ENCODE measurements at regions not wholly inside any gene's neighbourhood (a gene's known extent, or its start where the extent isn't known, plus 50 kb on each side); places are given as distances from the start of the nearest gene placed in this dataset.

- TF ChIP-seq POLR2AphosphoS5 (IDR thresholded peaks at IDR 0.05), result no peak
- DNase-seq, result no peak
- no peaks in the 10 kb centered on the region for H3K9me3 ChIP-seq
- H3K27ac ChIP-seq, result no peak overlapping the region
- H3K36me3 ChIP-seq, result no peaks in the 10 kb centered on the region
- H3K27me3 ChIP-seq, result no peaks in the 10 kb centered on the region
- H3K4me1 ChIP-seq, result no peaks in the 10 kb centered on the region
- 89 to 96% methylated on average over 4 of the region's 4 CpGs for WGBS, 2 donors
- H3K4me3 ChIP-seq, result no peak overlapping the region
- intact Hi-C loops (cut with DNase I), result no loop called here
Measured at GRCh38 chr14:40911141-40911540, 695.5 kb upstream of the LRFN5 start.

- Histone ChIP-seq H3K4me3 (no peak overlapping the region), H3K27me3 (no peaks in the 10 kb centered on the region), H3K36me3 (no peaks in the 10 kb centered on the region), H3K9me3 (no peaks in the 10 kb centered on the region), H3K27ac (no peak overlapping the region), H3K4me1 (no peaks in the 10 kb centered on the region)
- intact Hi-C loops (cut with DNase I), result no loop called here
- no peak for DNase-seq
- TF ChIP-seq EP300 (IDR thresholded peaks at IDR 0.05) (no peak), CTCF (IDR thresholded peaks at IDR 0.05) (no peak), POLR2A (IDR thresholded peaks at IDR 0.05) (no peak), POLR2AphosphoS5 (IDR thresholded peaks at IDR 0.05) (no peak)
- WGBS, 2 donors, result 31 to 34% methylated on average over 2 of the region's 2 CpGs
Measured at GRCh38 chr14:40909906-40910305, 696.8 kb upstream of the LRFN5 start.

- TF ChIP-seq EP300 (IDR thresholded peaks at IDR 0.05) (no peak), CTCF (IDR thresholded peaks at IDR 0.05) (no peak), POLR2AphosphoS5 (IDR thresholded peaks at IDR 0.05) (no peak), POLR2A (IDR thresholded peaks at IDR 0.05) (no peak)
- Histone ChIP-seq H3K27me3 (no peaks in the 10 kb centered on the region), H3K4me3 (no peak overlapping the region), H3K27ac (no peak overlapping the region), H3K36me3 (no peaks in the 10 kb centered on the region), H3K4me1 (no peaks in the 10 kb centered on the region), H3K9me3 (no peaks in the 10 kb centered on the region)
- no peak for DNase-seq
- intact Hi-C loops (cut with DNase I), result no loop called here
Measured at GRCh38 chr14:40903709-40904108, 703.0 kb upstream of the LRFN5 start.

DNA sequence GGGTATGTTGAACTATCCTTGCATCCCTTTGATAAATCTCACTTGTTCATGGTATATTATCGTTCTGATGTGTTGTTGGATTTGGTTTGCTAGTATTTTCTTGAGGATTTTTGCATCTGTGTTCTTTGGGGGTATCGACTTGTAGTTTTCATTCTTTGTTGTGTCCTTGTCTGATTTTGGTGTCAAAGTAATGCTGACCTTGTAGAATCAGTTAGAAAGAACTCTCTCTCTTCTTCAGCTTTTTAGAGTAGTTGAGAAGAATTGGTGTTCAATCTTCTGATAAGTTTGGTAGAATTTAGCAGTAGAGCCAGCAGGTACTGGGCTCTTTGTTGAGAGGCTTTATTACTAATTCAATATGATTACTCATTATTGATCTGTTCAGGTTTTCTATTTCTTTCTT, 707.2 kb upstream of the LRFN5 start:
- no peaks in the 10 kb centered on the region for H3K9me3 ChIP-seq
- intact Hi-C loops (cut with DNase I), result no loop called here
- DNase-seq, result no peak
- no peak overlapping the region for H3K4me3 ChIP-seq
- WGBS, 2 donors, result 59 to 80% methylated on average over 2 of the region's 2 CpGs
- TF ChIP-seq CTCF (IDR thresholded peaks at IDR 0.05), result no peak
- no peak for TF ChIP-seq POLR2A (IDR thresholded peaks at IDR 0.05)
- TF ChIP-seq EP300 (IDR thresholded peaks at IDR 0.05), result no peak
- no peak for TF ChIP-seq POLR2AphosphoS5 (IDR thresholded peaks at IDR 0.05)
- H3K36me3 ChIP-seq, result no peaks in the 10 kb centered on the region
- no peaks in the 10 kb centered on the region for H3K27me3 ChIP-seq
- H3K27ac ChIP-seq, result no peak overlapping the region
- H3K4me1 ChIP-seq, result no peaks in the 10 kb centered on the region

DNA sequence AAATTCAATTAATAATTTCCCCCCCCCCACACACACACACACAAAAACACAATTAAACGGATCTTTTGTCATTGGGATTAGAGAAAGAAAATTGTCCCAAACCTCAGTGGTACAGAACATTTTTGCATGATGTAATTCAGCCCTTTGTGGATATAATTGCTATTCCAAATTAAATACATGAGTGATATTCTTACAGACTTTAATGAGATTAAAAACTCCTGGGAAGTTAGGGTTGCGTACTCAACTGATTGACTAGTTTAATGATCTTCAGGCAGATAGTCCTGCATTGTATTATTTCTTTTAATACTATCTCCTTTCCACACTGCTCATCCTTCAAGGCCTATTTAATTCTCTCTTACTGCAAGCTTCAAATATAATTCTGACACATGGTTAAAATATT, 711.8 kb upstream of the LRFN5 start:
- Histone ChIP-seq H3K27ac (no peak overlapping the region), H3K4me1 (no peaks in the 10 kb centered on the region), H3K36me3 (no peaks in the 10 kb centered on the region), H3K9me3 (no peaks in the 10 kb centered on the region), H3K27me3 (no peaks in the 10 kb centered on the region), H3K4me3 (no peak overlapping the region)
- TF ChIP-seq POLR2A (IDR thresholded peaks at IDR 0.05) (no peak), POLR2AphosphoS5 (IDR thresholded peaks at IDR 0.05) (no peak), EP300 (IDR thresholded peaks at IDR 0.05) (no peak), CTCF (IDR thresholded peaks at IDR 0.05) (no peak)
- WGBS, 2 donors, result 90% methylated on average over 2 of the region's 2 CpGs
- intact Hi-C loops (cut with DNase I), result no loop called here
- DNase-seq, result no peak
